ENCODE measurements at regions not wholly inside any gene's neighbourhood (a gene's known extent, or its start where the extent isn't known, plus 50 kb on each side); places are given as distances from the start of the nearest gene placed in this dataset.

GRCh38 chr4:134337574-134337973 lies 136.0 kb upstream of the PABPC4L start:
- H3K36me3 ChIP-seq (ENCODE audit: control insufficient read depth in 2 of 2, extremely low read depth in 1 of 2, insufficient read depth in 2 of 2, low read length in 2 of 2): no peaks in the 10 kb centered on the region
- no peak overlapping the region for H3K4me2 ChIP-seq (ENCODE audit: insufficient read depth, low read length)
- no peaks in the 10 kb centered on the region for H3K9me3 ChIP-seq (replicated peaks; ENCODE audit: control insufficient read depth, insufficient read depth, low read length)
- ChIA-PET POLR2A (no interaction called here), CTCF (no interaction called here)
- DNase-seq (ENCODE audit: low read depth, low spot score) (peak; percentile 71), FAIRE-seq (no peak)
- BruUV-seq (replicated peaks): no TSS peak
- intact Hi-C loops (cut with micrococcal nuclease) (no loop called here), dilution Hi-C loops (cut with MboI; ENCODE audit: extremely low pct_ligation_motif_present, low sequenced_read_pairs) (no loop called here)
- no peaks in the 10 kb centered on the region for H3K9me1 ChIP-seq (replicated peaks; ENCODE audit: control insufficient read depth, extremely low read depth, insufficient read depth, low read length)
- no peak overlapping the region for H3K4me3 ChIP-seq (replicated peaks in 1 of 3; ENCODE audit: insufficient read depth in 1 of 3, low read depth in 1 of 3, low read length in 3 of 3)
- H3K9ac ChIP-seq (replicated peaks; ENCODE audit: extremely low read depth, insufficient read depth, low read length): no peak overlapping the region
- no peaks in the 10 kb centered on the region for H4K20me1 ChIP-seq (replicated peaks; ENCODE audit: control insufficient read depth, extremely low read depth, insufficient read depth, low read length)
- H3K27me3 ChIP-seq (ENCODE audit: control insufficient read depth in 2 of 2, insufficient read depth in 2 of 2, low read length in 2 of 2): no peaks in the 10 kb centered on the region
- no peaks in the 10 kb centered on the region for H3K4me1 ChIP-seq (ENCODE audit: control insufficient read depth, extremely low read depth, insufficient read depth, low read length)
- no peak overlapping the region for H3K27ac ChIP-seq (ENCODE audit: insufficient read depth, low read depth, low read length)
- TF ChIP-seq FOS (IDR thresholded peaks at IDR 0.05; ENCODE audit: borderline replicate concordance, insufficient read depth, low read length): no peak
- TF ChIP-seq CTCF (IDR thresholded peaks at IDR 0.05; ENCODE audit: extremely low read depth in 1 of 2, insufficient read depth in 1 of 2, low read depth in 1 of 2, low read length in 2 of 2): no peak
- peak overlapping the region; percentile 22 for H2AFZ ChIP-seq (ENCODE audit: low read depth, low read length)
- H3K79me2 ChIP-seq (ENCODE audit: control insufficient read depth, insufficient read depth, low read length): no peaks in the 10 kb centered on the region

GRCh38 chr4:134328741-134329140 lies 127.2 kb upstream of the PABPC4L start:
- BruUV-seq (replicated peaks): no TSS peak
- H3K9me3 ChIP-seq (replicated peaks; ENCODE audit: control insufficient read depth, insufficient read depth, low read length): no peaks in the 10 kb centered on the region
- dilution Hi-C loops (cut with MboI; ENCODE audit: extremely low pct_ligation_motif_present, low sequenced_read_pairs): no loop called here
- H3K36me3 ChIP-seq (ENCODE audit: control insufficient read depth in 2 of 2, extremely low read depth in 1 of 2, insufficient read depth in 2 of 2, low read length in 2 of 2): no peaks in the 10 kb centered on the region
- TF ChIP-seq CTCF (IDR thresholded peaks at IDR 0.05; ENCODE audit: extremely low read depth in 1 of 2, insufficient read depth in 1 of 2, low read depth in 1 of 2, low read length in 2 of 2) (no peak), POLR2A (IDR thresholded peaks at IDR 0.05; ENCODE audit: low read depth, low read length) (no peak), POLR2AphosphoS5 (IDR thresholded peaks at IDR 0.05; ENCODE audit: insufficient read depth, low read depth, low read length) (no peak), JUN (IDR thresholded peaks at IDR 0.05; ENCODE audit: borderline replicate concordance, insufficient read depth, insufficient read length, low read depth) (no peak), MAX (IDR thresholded peaks at IDR 0.05; ENCODE audit: insufficient read depth, insufficient read length) (no peak), GATA2 (IDR thresholded peaks at IDR 0.05; ENCODE audit: insufficient read depth, insufficient read length, low read depth, low read length) (no peak), MYC (IDR thresholded peaks at IDR 0.05; ENCODE audit: low read depth, low read length) (no peak), EZH2 (IDR thresholded peaks at IDR 0.05; ENCODE audit: borderline replicate concordance, low read depth, low read length, severe bottlenecking) (no peak), FOS (IDR thresholded peaks at IDR 0.05; ENCODE audit: borderline replicate concordance, insufficient read depth, low read length) (no peak)
- H3K9ac ChIP-seq (replicated peaks; ENCODE audit: extremely low read depth, insufficient read depth, low read length): no peak overlapping the region
- H4K20me1 ChIP-seq (replicated peaks; ENCODE audit: control insufficient read depth, extremely low read depth, insufficient read depth, low read length): no peaks in the 10 kb centered on the region
- no peaks in the 10 kb centered on the region for H3K4me1 ChIP-seq (ENCODE audit: control insufficient read depth, extremely low read depth, insufficient read depth, low read length)
- ChIA-PET CTCF (no interaction called here), POLR2A (no interaction called here)
- DNase-seq (ENCODE audit: low read depth, low spot score) (no peak), FAIRE-seq (no peak)
- H3K9me1 ChIP-seq (replicated peaks; ENCODE audit: control insufficient read depth, extremely low read depth, insufficient read depth, low read length): no peaks in the 10 kb centered on the region
- no peaks in the 10 kb centered on the region for H3K79me2 ChIP-seq (ENCODE audit: control insufficient read depth, insufficient read depth, low read length)
- H2AFZ ChIP-seq (ENCODE audit: low read depth, low read length): no peak overlapping the region
- H3K27ac ChIP-seq (ENCODE audit: insufficient read depth, low read depth, low read length): no peak overlapping the region
- no peak overlapping the region for H3K4me2 ChIP-seq (ENCODE audit: insufficient read depth, low read length)
- no peaks in the 10 kb centered on the region for H3K27me3 ChIP-seq (ENCODE audit: control insufficient read depth in 2 of 2, insufficient read depth in 2 of 2, low read length in 2 of 2)
- no peak overlapping the region for H3K4me3 ChIP-seq (replicated peaks in 1 of 3; ENCODE audit: insufficient read depth in 1 of 3, low read depth in 1 of 3, low read length in 3 of 3)
- intact Hi-C loops (cut with micrococcal nuclease): no loop called here
